ENCODE measurements at regions not wholly inside any gene's neighbourhood (a gene's known extent, or its start where the extent isn't known, plus 50 kb on each side); places are given as distances from the start of the nearest gene placed in this dataset.
"Not testable (repeated sequence)": the region's sequence is repeated elsewhere in the genome, so short reads cannot be mapped to it uniquely, and the experiment has no call there.

GRCh38 chr2:12569929-12570328 lies 146.8 kb upstream of the TRIB2 start:
- TF ChIP-seq, protein P1, sequence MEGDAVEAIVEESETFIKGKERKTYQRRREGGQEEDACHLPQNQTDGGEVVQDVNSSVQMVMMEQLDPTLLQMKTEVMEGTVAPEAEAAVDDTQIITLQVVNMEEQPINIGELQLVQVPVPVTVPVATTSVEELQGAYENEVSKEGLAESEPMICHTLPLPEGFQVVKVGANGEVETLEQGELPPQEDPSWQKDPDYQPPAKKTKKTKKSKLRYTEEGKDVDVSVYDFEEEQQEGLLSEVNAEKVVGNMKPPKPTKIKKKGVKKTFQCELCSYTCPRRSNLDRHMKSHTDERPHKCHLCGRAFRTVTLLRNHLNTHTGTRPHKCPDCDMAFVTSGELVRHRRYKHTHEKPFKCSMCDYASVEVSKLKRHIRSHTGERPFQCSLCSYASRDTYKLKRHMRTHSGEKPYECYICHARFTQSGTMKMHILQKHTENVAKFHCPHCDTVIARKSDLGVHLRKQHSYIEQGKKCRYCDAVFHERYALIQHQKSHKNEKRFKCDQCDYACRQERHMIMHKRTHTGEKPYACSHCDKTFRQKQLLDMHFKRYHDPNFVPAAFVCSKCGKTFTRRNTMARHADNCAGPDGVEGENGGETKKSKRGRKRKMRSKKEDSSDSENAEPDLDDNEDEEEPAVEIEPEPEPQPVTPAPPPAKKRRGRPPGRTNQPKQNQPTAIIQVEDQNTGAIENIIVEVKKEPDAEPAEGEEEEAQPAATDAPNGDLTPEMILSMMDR (IDR thresholded peaks at IDR 0.05) = not testable (repeated sequence)
- not testable (repeated sequence) for TF ChIP-seq POLR2A (IDR thresholded peaks at IDR 0.05)

All from Peyer's patch (tissue), 4 donors.